SK-N-SH (cell line): ENCODE measurements at regions not wholly inside any gene's neighbourhood (a gene's known extent, or its start where the extent isn't known, plus 50 kb on each side); places are given as distances from the start of the nearest gene placed in this dataset.

Experiments
- CTCF ChIA-PET: fragments of 300-600, 350-600 bp; formaldehyde crosslinking; extraction: SDS; loops from one replicate; lab custom pipeline; 2021; lab: Yijun Ruan, JAX
- POLR2A ChIA-PET: fragments of 350-600 bp; sonication (Branson Sonifier 250); formaldehyde crosslinking; extraction: SDS; loops from one replicate; lab custom pipeline; 2020; ENCODE audit warnings: antibody characterized with exemption, inconsistent platforms; lab: Yijun Ruan, JAX
- DNase-seq: peaks from one replicate; pipeline ENCODE4 v3.0.0; 2012
- H2AFZ ChIP-seq: fragments of 200-600 bp; sonication (generic); 2 replicates; pipeline ENCODE4 v1.8.1; 2016; ENCODE audit warnings: antibody characterized with exemption, mild to moderate bottlenecking, low read depth
- H3F3A ChIP-seq: fragments of 200-600 bp; sonication (generic); replicated peaks from 2 replicates; pipeline ENCODE3; 2016; ENCODE audit warnings: antibody characterized with exemption, mild to moderate bottlenecking; ENCODE audit not compliant: insufficient read depth
- H3K27ac ChIP-seq, 2 experiments: fragments of 200-500 bp in 1 of 2; fragments of 200-600 bp in 1 of 2; sonication (Bioruptor generic) in 1 of 2; sonication (generic), shearing (Covaris generic) in 1 of 2; 2 replicates each; pipeline versions ENCODE4 v1.5.1 to v1.6.1; 2014 to 2016; ENCODE audit warnings: low read depth in 2 of 2, inconsistent platforms in 1 of 2, low read length in 1 of 2, mild to moderate bottlenecking in 1 of 2, mixed read lengths in 1 of 2
- H3K27me3 ChIP-seq: fragments of 200-600 bp; sonication (generic), shearing (Covaris generic); 2 replicates; pipeline ENCODE4 v1.6.1; 2016; ENCODE audit warnings: mixed run types; ENCODE audit not compliant: insufficient read depth
- H3K36me3 ChIP-seq, 2 experiments: fragments of 200-500 bp in 1 of 2; fragments of 200-600 bp in 1 of 2; sonication (Bioruptor generic) in 1 of 2; sonication (generic) in 1 of 2; replicated peaks in 1 of 2; 2 replicates each; pipeline versions ENCODE3 to v1.5.1; 2014 to 2016; ENCODE audit warnings: low read length in 1 of 2, mild to moderate bottlenecking in 1 of 2; ENCODE audit not compliant: insufficient read depth in 2 of 2, control insufficient read depth in 1 of 2
- H3K4me1 ChIP-seq, 2 experiments: fragments of 200-500 bp in 1 of 2; fragments of 200-600 bp in 1 of 2; sonication (Bioruptor generic) in 1 of 2; sonication (generic), shearing (Covaris generic) in 1 of 2; 2 replicates each; pipeline versions ENCODE4 v1.5.1 to v1.6.1; 2014 to 2016; ENCODE audit warnings: low read depth in 1 of 2, low read length in 1 of 2, mixed run types in 1 of 2; ENCODE audit not compliant: insufficient read depth in 2 of 2, control insufficient read depth in 1 of 2
- H3K4me2 ChIP-seq: fragments of 200-600 bp; sonication (generic), shearing (Covaris generic); 2 replicates; pipeline ENCODE4 v1.6.1; 2017; ENCODE audit warnings: mixed run types
- H3K4me3 ChIP-seq, 2 experiments: fragments of 200-500 bp in 1 of 2; fragments of 200-600 bp in 1 of 2; sonication (Bioruptor generic) in 1 of 2; sonication (generic), shearing (Covaris generic) in 1 of 2; 2 replicates each; pipeline versions ENCODE4 v1.5.1 to v1.8.1; 2014 to 2016; ENCODE audit warnings: low read depth in 2 of 2, inconsistent platforms in 1 of 2, low read length in 1 of 2, mild to moderate bottlenecking in 1 of 2, mixed read lengths in 1 of 2, moderate library complexity in 1 of 2
- H3K79me2 ChIP-seq: fragments of 200-600 bp; sonication (generic); 2 replicates; pipeline ENCODE4 v1.8.1; 2017; ENCODE audit warnings: mild to moderate bottlenecking; ENCODE audit not compliant: insufficient read depth
- H3K9ac ChIP-seq: fragments of 200-600 bp; sonication (generic); 2 replicates; pipeline ENCODE4 v1.6.1; 2017; ENCODE audit warnings: mixed run types
- H3K9me2 ChIP-seq: fragments of 200-600 bp; sonication (generic); 2 replicates; pipeline ENCODE4 v1.6.1; 2017; ENCODE audit warnings: mixed run types
- H3K9me3 ChIP-seq: fragments of 200-600 bp; sonication (generic); 2 replicates; pipeline ENCODE4 v1.6.1; 2017; ENCODE audit warnings: mixed run types, mild to moderate bottlenecking, moderate library complexity
- H4K20me1 ChIP-seq: fragments of 200-600 bp; sonication (generic); 2 replicates; pipeline ENCODE4 v1.6.1; 2017; ENCODE audit warnings: mild to moderate bottlenecking, mixed run types; ENCODE audit not compliant: insufficient read depth
- CHD2 ChIP-seq: fragments of 150-350 bp; IDR thresholded peaks from 2 replicates; pipeline ENCODE4 v1.6.1; 2018; ENCODE audit warnings: low read length; ENCODE audit not compliant: partially characterized antibody
- FOSL2 ChIP-seq: IDR thresholded peaks from 2 replicates; pipeline ENCODE4 v1.4.0; 2012; ENCODE audit warnings: low read depth, mild to moderate bottlenecking, moderate library complexity, borderline replicate concordance
- FOXJ3 ChIP-seq: sonication (generic); formaldehyde crosslinking; IDR thresholded peaks from 2 replicates; pipeline ENCODE4 v1.5.1; 2020; ENCODE audit warnings: mild to moderate bottlenecking, missing genetic modification reagents
- JUND ChIP-seq: IDR thresholded peaks from 2 replicates; pipeline ENCODE4 v1.4.0; 2012
- MEF2A ChIP-seq: IDR thresholded peaks from 2 replicates; pipeline ENCODE4 v1.4.0; 2012; ENCODE audit warnings: low read depth, borderline replicate concordance
- NRF1 ChIP-seq: IDR thresholded peaks from 2 replicates; pipeline ENCODE4 v1.6.1; 2012; ENCODE audit warnings: low read depth, mild to moderate bottlenecking, low read length
- RAD21 ChIP-seq: IDR thresholded peaks from 2 replicates; pipeline ENCODE4 v1.6.1; 2012; ENCODE audit warnings: mild to moderate bottlenecking, low read length
- RFX5 ChIP-seq: IDR thresholded peaks from 2 replicates; pipeline ENCODE4 v1.6.1; 2012; ENCODE audit warnings: mild to moderate bottlenecking, improper control_type of control experiment, low read length
- SMC3 ChIP-seq: IDR thresholded peaks from 2 replicates; pipeline ENCODE4 v1.6.1; 2012; ENCODE audit warnings: low read depth, low read length, improper control_type of control experiment
- TCF12 ChIP-seq: IDR thresholded peaks from 2 replicates; pipeline ENCODE4 v1.4.0; 2012
- TEAD4 ChIP-seq: IDR thresholded peaks from 2 replicates; pipeline ENCODE4 v1.4.0; 2012; ENCODE audit warnings: mild to moderate bottlenecking, borderline replicate concordance; ENCODE audit not compliant: insufficient read depth
- YY1 ChIP-seq: IDR thresholded peaks from 2 replicates; pipeline ENCODE4 v1.4.0; 2012; ENCODE audit warnings: low read depth, mild to moderate bottlenecking
- WGBS: methylation state at CpG from one replicate; pipeline ENCODE4 v1.1.6; 2017; ENCODE audit warnings: low lambda C conversion rate; 5-methylcytosine and 5-hydroxymethylcytosine counted together
- TF ChIP-seq, protein P1 (sequence below): IDR thresholded peaks from 2 replicates; pipeline ENCODE4 v1.4.0; 2012; ENCODE audit warnings: low read depth
- TF ChIP-seq, protein P2 (sequence below): IDR thresholded peaks from 2 replicates; pipeline ENCODE4 v1.4.0; 2012; ENCODE audit warnings: low read depth, borderline replicate concordance
- TF ChIP-seq, protein P3 (sequence below): fragments of 150-350 bp; IDR thresholded peaks from 2 replicates; pipeline ENCODE4 v1.6.1; 2017; ENCODE audit warnings: antibody characterized with exemption, low read length, low read depth, borderline replicate concordance
- TF ChIP-seq, protein P4 (sequence below): IDR thresholded peaks from 2 replicates; pipeline ENCODE4 v1.4.0; 2012; ENCODE audit warnings: low read depth, borderline replicate concordance
- TF ChIP-seq, protein P5 (sequence below): IDR thresholded peaks from 2 replicates; pipeline ENCODE4 v1.6.1; 2012; ENCODE audit warnings: mild to moderate bottlenecking, low read depth, low read length, moderate library complexity
- TF ChIP-seq, protein P6 (sequence below): fragments of 200-600 bp; sonication (generic); IDR thresholded peaks from 2 replicates; pipeline ENCODE4 v1.6.1; 2017; ENCODE audit warnings: antibody characterized with exemption, mild to moderate bottlenecking, moderate library complexity
- TF ChIP-seq, protein P7 (sequence below): IDR thresholded peaks from 2 replicates; pipeline ENCODE4; 2012

DNA sequence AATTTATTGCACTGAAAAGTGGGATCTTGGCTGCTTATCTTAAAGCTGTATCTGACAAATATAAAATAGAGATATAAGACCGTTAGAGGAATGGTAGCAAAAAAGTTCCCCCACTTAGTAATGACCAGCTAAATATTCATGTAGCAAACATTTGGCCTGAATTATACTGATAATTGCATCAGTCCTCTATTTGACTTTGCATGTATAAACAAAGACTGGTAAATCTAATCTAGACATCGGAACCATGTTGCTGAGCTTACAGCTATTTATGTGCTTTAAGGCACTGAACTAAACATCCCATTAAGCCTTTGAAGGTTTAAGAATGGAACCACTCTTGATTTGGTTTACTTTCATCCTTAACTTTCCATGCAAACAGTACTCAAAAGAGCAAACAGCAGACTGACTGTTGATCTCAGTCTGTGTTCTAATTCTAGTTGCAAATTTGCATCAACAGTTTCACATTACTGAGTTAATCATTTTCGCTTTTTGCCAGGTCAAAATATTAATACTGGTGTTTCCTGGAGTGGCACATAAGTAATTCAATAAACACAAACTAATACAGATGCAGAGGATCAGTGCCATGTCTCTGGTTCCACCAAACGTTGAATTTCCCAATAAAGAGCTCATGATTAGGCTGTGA is 203.5 kb upstream of the HTR2A start:
- H3F3A ChIP-seq, result peaks cover 4% of the 10 kb centered on the region
- no peaks in the 10 kb centered on the region for H4K20me1 ChIP-seq
- TF ChIP-seq, protein P1, sequence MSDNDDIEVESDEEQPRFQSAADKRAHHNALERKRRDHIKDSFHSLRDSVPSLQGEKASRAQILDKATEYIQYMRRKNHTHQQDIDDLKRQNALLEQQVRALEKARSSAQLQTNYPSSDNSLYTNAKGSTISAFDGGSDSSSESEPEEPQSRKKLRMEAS, result no peak
- TF ChIP-seq FOXJ3 (CRISPR knock-in tag) (no peak), RAD21 (no peak), MEF2A (no peak), RFX5 (no peak), NRF1 (no peak), TCF12 (no peak), TEAD4 (no peak), CHD2 (no peak), JUND (no peak), SMC3 (no peak), FOSL2 (no peak), YY1 (no peak)
- TF ChIP-seq, protein P2, sequence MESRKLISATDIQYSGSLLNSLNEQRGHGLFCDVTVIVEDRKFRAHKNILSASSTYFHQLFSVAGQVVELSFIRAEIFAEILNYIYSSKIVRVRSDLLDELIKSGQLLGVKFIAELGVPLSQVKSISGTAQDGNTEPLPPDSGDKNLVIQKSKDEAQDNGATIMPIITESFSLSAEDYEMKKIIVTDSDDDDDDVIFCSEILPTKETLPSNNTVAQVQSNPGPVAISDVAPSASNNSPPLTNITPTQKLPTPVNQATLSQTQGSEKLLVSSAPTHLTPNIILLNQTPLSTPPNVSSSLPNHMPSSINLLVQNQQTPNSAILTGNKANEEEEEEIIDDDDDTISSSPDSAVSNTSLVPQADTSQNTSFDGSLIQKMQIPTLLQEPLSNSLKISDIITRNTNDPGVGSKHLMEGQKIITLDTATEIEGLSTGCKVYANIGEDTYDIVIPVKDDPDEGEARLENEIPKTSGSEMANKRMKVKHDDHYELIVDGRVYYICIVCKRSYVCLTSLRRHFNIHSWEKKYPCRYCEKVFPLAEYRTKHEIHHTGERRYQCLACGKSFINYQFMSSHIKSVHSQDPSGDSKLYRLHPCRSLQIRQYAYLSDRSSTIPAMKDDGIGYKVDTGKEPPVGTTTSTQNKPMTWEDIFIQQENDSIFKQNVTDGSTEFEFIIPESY, result no peak
- TF ChIP-seq, protein P3, sequence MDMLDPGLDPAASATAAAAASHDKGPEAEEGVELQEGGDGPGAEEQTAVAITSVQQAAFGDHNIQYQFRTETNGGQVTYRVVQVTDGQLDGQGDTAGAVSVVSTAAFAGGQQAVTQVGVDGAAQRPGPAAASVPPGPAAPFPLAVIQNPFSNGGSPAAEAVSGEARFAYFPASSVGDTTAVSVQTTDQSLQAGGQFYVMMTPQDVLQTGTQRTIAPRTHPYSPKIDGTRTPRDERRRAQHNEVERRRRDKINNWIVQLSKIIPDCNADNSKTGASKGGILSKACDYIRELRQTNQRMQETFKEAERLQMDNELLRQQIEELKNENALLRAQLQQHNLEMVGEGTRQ, result no peak
- TF ChIP-seq, protein P4, sequence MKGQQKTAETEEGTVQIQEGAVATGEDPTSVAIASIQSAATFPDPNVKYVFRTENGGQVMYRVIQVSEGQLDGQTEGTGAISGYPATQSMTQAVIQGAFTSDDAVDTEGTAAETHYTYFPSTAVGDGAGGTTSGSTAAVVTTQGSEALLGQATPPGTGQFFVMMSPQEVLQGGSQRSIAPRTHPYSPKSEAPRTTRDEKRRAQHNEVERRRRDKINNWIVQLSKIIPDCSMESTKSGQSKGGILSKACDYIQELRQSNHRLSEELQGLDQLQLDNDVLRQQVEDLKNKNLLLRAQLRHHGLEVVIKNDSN, result no peak
- TF ChIP-seq, protein P5, sequence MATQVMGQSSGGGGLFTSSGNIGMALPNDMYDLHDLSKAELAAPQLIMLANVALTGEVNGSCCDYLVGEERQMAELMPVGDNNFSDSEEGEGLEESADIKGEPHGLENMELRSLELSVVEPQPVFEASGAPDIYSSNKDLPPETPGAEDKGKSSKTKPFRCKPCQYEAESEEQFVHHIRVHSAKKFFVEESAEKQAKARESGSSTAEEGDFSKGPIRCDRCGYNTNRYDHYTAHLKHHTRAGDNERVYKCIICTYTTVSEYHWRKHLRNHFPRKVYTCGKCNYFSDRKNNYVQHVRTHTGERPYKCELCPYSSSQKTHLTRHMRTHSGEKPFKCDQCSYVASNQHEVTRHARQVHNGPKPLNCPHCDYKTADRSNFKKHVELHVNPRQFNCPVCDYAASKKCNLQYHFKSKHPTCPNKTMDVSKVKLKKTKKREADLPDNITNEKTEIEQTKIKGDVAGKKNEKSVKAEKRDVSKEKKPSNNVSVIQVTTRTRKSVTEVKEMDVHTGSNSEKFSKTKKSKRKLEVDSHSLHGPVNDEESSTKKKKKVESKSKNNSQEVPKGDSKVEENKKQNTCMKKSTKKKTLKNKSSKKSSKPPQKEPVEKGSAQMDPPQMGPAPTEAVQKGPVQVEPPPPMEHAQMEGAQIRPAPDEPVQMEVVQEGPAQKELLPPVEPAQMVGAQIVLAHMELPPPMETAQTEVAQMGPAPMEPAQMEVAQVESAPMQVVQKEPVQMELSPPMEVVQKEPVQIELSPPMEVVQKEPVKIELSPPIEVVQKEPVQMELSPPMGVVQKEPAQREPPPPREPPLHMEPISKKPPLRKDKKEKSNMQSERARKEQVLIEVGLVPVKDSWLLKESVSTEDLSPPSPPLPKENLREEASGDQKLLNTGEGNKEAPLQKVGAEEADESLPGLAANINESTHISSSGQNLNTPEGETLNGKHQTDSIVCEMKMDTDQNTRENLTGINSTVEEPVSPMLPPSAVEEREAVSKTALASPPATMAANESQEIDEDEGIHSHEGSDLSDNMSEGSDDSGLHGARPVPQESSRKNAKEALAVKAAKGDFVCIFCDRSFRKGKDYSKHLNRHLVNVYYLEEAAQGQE, result no peak
- TF ChIP-seq, protein P6, sequence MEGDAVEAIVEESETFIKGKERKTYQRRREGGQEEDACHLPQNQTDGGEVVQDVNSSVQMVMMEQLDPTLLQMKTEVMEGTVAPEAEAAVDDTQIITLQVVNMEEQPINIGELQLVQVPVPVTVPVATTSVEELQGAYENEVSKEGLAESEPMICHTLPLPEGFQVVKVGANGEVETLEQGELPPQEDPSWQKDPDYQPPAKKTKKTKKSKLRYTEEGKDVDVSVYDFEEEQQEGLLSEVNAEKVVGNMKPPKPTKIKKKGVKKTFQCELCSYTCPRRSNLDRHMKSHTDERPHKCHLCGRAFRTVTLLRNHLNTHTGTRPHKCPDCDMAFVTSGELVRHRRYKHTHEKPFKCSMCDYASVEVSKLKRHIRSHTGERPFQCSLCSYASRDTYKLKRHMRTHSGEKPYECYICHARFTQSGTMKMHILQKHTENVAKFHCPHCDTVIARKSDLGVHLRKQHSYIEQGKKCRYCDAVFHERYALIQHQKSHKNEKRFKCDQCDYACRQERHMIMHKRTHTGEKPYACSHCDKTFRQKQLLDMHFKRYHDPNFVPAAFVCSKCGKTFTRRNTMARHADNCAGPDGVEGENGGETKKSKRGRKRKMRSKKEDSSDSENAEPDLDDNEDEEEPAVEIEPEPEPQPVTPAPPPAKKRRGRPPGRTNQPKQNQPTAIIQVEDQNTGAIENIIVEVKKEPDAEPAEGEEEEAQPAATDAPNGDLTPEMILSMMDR, result no peak
- TF ChIP-seq, protein P7, sequence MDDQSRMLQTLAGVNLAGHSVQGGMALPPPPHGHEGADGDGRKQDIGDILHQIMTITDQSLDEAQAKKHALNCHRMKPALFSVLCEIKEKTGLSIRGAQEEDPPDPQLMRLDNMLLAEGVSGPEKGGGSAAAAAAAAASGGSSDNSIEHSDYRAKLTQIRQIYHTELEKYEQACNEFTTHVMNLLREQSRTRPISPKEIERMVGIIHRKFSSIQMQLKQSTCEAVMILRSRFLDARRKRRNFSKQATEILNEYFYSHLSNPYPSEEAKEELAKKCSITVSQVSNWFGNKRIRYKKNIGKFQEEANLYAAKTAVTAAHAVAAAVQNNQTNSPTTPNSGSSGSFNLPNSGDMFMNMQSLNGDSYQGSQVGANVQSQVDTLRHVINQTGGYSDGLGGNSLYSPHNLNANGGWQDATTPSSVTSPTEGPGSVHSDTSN, result no peak
- no peak overlapping the region for H3K4me2 ChIP-seq
- POLR2A ChIA-PET, result no interaction called here
- no peak overlapping the region for H3K27ac ChIP-seq
- no peak overlapping the region for H3K4me3 ChIP-seq
- CTCF ChIA-PET, result no interaction called here
- WGBS, result 33% methylated on average over 4 of the region's 4 CpGs
- H3K36me3 ChIP-seq, result no peaks in the 10 kb centered on the region
- H3K27me3 ChIP-seq, result no peaks in the 10 kb centered on the region
- no peak overlapping the region for H3K9ac ChIP-seq
- H3K9me3 ChIP-seq, result no peaks in the 10 kb centered on the region
- H3K9me2 ChIP-seq, result no peaks in the 10 kb centered on the region
- H2AFZ ChIP-seq, result no peak overlapping the region
- H3K4me1 ChIP-seq, result no peaks in the 10 kb centered on the region; a peak in 1 of 4 replicates
- H3K79me2 ChIP-seq, result no peaks in the 10 kb centered on the region
- peak; percentile 8 for DNase-seq
